GM04503 (cell line): ENCODE measurements at regions not wholly inside any gene's neighbourhood (a gene's known extent, or its start where the extent isn't known, plus 50 kb on each side); places are given as distances from the start of the nearest gene placed in this dataset.

Experiments used
- DNase-seq: peaks from one replicate; pipeline ENCODE4 v3.0.0-alpha.2; 2012; ENCODE audit warnings: low read depth

DNA sequence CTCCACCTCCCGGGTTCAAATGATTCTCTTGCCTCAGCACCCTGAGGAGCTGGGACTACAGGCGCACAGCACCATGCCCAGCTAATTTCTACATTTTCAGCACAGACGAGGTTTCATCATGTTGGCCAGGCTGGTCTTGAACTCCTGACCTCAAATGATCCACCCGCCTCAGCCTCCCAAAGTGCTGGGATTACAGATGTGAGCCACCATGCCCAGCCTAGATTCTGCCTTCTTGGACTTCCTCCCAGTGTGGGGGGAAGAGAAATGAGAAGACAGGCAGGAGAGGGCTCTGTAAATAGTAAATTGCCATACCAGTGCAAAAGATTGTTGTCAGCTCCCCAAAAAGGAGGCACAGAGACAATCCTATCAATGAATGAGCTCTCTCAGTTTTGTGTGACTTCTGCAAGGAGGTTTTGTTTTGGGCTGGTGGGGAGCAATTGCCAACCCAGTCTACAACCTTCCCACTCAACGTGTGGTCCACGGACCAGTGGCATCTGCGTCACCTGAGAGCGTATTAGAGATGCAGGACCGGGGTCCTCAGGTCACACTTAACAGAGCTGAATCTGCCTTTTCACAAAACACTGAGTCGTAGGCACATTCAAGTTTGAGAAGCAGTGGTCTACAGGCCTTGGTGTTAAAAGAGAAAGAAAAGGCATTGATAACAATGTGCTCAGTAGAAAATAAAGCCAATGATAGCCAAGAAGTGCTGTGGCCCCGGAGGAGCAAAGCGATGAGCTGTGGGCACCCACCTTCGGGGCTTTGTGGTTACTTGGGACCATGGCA is 78.1 kb downstream of the MYCN start:
- DNase-seq: no peak

- DNase-seq: no peak
These were observed 75.9 kb downstream of the MYCN start for GRCh38 chr2:16016282-16016681.

- DNase-seq: no peak
These were observed 75.5 kb downstream of the MYCN start for GRCh38 chr2:16015903-16016265.

GRCh38 chr2:16015210-16015902 is 75.0 kb downstream of the MYCN start:
- DNase-seq: no peak

DNA sequence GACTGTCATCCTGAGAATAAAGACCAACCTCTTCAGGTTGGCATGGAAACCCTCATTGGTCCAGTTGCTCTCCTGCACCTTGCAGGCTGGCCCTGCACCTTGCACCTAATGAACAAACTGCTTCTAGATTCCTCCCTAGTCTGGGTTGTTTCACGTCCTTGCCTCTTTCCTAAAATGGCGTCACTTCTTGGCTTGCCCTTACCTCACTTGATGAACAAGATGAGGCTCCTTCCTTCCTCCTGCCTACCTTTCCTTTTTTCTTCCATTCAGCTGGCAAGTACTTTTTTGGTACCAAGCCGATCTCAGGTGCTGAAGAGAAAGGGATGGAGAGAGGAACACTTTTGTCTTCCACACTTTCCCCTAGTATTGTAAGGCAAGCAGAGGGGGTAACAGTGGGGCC is 74.5 kb downstream of the MYCN start:
- no peak for DNase-seq

GRCh38 chr2:16014041-16014787 is 73.9 kb downstream of the MYCN start:
- no peak for DNase-seq

GRCh38 chr2:16013359-16013911 is 73.1 kb downstream of the MYCN start:
- no peak for DNase-seq

DNA sequence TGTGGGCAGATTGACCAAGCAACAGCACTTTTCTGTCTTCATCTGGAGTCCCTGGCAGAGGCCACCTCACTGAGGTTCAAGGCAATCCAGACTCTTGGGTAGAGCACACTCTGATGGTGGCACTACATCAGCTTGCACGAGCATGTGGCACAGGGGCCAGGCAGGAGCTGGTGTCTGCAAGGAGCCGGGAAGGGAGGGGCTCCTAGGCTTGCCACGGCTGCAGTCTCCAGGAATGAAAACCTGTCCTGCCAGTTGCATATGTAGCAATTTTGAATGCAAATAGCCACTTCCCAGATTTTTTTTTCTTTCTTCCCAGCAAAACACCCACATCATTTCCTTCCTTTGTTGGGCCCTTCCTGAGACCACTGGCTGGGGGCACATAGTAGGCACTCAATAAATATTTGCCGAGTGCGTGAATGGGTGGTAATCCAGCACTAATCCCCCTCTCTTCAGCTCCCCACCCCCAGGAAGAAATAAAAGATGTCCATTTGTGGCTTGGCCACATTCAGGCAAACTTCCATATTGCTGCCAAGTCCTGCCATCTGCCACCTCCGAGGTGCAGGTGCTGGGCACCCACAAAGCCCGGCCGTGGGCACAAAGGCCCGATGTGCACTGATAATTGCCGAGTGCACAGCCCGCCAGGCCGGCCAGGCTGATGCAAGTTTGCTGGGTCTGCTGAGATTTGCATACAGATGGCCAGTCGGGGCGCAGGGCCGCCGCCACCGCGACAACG is 72.4 kb downstream of the MYCN start:
- DNase-seq: no peak

DNA sequence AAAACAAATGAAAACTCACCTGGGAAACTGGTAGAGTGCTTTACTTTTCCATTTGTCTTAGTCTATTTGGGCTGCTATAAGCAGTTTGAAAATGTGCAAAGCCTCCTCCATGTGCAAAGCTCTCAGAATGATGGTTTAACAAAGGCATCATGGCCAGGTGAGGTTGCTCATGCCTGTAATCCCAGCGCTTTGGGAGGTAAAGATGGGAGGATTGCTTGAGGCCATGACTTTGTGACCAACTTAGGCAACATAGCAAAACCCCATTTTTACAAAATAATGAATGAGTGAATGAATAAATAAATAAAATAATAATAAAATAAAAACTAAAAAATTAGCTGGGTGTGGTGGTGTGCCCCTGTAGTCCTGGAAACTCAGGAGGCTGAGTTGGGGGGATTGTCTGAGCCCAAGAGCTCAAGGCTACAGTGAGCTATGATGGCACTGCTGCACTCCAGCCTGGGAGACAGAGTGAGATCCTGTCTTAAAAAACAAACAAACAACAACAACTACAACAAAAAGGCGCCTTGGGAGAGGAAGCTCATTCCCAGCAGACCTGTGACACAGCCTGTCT is 71.8 kb downstream of the MYCN start:
- no peak for DNase-seq

- DNase-seq: no peak
These were observed 71.2 kb downstream of the MYCN start for GRCh38 chr2:16011621-16011960.

DNA sequence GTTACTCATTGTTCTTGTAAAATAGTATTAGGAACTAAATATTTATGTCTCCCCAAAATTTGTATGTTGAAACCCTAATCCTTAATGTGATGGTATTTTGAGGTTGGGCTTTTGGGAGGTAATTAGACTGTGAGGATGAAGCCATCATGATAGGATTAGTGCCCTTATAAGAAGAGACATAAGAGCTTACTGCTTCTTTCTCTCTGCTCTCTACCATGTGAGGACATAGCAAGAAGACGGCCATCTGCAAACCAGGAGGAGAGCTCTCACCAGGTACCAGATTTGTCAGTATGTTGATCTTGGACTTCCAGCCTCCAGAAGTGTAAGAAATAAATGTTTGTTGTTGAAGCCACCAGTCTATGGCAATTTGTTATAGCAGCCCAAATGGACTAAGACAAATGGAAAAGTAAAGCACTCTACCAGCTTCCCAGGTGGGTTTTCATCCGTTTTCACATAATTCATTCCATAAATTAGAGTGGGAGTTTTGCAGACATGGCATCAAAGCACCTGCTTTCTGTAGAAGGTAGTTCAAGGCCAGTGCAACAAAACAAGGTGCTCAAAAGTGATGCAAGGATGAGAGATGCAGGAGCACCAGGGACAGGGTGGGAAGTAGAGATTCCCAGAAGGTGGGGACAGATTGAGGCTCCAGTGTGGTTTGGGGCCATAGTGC is 70.7 kb downstream of the MYCN start:
- no peak for DNase-seq

DNA sequence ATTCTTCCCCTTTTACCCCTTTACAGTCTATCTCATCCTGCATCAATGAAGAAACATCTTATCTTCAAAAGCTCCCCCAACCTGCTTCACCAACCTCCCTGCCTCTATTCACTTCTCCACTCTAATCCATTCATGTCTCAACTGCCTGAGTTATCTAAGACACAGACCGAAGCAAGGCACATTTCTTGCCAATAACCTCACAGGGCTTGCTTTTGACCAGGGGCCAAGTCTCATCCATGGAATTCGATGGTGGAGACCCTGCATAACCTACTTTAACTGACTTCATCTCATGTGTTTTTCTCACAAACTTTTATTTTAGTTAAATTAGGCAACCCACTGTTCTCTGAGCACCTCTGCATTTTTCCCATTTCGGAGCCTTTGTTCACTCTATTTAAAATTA is 69.7 kb downstream of the MYCN start:
- no peak for DNase-seq

- no peak for DNase-seq
These were observed 69.2 kb downstream of the MYCN start for GRCh38 chr2:16009560-16009959.

DNA sequence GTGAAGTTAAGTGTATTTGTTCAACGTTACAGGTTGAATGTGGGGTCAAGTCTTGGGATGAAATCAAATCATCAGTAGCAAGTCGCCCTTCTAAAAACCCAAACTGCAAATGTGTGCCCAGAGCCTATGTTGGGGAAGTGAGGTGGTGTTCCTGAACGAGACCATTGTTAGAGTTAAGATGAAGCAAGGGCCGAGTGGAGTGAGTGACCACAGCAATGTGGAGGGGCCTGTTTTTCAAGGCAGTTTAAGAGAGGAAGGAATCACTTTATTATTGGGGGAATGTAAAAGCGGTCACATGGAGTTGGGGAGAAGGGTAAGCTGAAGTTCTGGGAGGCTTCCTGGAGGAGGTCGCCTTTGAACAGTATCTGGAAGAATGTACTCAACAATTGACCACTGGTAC is 68.5 kb downstream of the MYCN start:
- DNase-seq: no peak

GRCh38 chr2:16008331-16008850 is 68.0 kb downstream of the MYCN start:
- no peak for DNase-seq

DNA sequence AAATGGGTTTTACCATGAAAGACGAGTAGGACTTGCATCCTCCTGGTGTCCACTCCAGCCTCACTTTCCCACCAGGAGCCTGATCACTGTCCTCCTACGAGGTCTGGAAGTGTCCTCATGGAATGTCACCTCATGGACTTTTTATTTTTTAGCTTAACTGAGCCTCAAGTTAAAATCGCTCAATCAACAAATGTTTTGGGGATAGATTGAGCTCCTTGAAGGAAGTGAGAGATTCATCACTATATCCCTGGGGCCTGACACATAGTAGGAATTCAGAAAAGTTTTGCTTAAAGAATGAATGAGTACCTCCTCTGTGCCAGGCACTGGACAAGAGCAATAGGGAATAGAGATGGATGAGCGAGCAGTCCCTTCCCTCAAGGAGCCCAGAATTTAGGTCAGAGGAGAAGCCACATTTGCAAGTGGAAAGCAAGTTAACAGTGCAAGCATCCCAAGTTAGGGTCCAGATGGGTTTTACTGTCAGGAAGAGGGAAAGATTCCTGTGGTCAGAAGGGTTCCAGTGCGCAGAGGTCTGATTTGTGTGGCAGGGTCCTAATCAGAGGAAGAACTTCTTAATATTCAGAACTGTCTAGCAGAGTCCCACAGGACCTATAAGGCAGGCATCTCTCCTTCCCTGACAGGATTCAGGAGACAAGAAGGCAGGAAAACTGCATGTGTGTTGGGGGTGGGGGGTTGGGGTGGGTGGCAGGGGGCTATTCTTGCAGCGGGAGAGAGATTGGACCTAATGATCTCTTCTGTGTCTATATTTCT is 67.0 kb downstream of the MYCN start:
- DNase-seq: no peak

DNA sequence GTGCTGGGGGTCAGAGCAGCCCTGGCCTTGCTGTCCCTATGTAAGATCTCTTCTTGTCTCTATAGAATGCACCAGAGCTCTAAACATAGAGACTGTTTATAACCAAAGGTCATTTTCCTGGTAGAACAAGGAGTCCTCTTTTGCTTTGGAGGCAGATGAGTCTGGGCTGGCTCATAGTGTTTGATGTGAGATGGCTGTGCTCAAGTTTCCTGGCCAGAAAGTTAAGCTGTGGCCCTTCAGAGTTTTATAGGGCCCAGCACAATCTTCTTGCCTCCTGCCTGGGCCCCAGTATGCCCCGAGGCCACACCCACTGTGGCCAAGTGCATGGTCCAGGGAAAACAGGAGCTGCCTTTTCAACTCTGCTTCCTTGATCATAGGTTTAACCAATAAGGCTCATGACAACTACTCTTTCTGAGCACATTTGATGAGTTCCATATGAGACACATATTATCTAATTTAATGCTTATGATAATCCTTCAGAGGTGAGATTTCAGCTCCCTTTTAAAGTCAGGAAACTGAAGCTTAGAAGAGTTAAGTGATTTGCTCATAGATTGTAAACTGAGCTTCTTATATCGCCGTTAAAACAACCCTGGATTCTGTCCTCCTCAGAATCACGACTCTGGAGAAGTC is 66.3 kb downstream of the MYCN start:
- no peak for DNase-seq

DNA sequence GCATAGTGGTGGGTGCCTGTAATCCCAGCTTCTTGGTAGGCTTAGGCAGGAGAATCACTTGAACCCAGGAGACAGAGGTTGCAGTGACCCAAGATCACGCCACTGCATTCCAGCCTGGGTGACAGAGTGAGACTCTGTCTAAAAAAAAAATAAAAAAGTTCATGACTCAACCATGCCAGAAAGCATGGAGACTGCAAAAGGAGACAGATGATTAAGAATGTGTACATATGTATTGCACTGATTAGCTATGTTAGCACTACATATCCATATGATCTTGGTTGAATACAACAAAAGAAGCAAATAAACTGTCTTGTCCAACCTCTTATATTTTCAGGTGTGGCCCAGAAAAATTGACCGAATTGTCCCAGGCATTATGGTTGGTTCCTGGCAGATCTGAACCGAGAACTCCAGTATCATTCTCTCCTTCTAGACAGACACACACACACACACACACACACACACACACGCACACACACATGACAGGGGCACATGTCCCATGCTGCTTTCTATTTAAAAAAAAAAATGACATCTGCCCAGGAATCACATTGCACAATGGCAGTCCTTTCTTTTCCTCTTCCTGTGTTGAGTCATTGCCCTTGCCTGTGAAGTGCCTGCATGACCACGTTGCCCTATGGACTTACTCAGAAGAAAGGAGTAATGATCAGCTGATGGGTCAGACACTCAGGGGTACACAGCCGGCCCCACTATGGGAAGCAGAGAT is 65.6 kb downstream of the MYCN start:
- DNase-seq: no peak

GRCh38 chr2:16005389-16005788 is 65.0 kb downstream of the MYCN start:
- DNase-seq: no peak
